Liver (tissue), 3 donors: ENCODE measurements at regions not wholly inside any gene's neighbourhood (a gene's known extent, or its start where the extent isn't known, plus 50 kb on each side); places are given as distances from the start of the nearest gene placed in this dataset.

Experiments used
- GABPA ChIP-seq, 2 donors: IDR thresholded peaks in 1 of 2; conservative IDR thresholded peaks in 1 of 2; 2 replicates each; pipeline ENCODE4 v1.6.1; 2016; ENCODE audit warnings: antibody characterized with exemption in 2 of 2, mild to moderate bottlenecking in 1 of 2, moderate library complexity in 1 of 2
- TAF1 ChIP-seq: conservative IDR thresholded peaks from 2 replicates; pipeline ENCODE4 v1.6.1; 2016; ENCODE audit warnings: antibody characterized with exemption, mild to moderate bottlenecking
- YY1 ChIP-seq: IDR thresholded peaks from 2 replicates; pipeline ENCODE4 v1.6.1; 2016; ENCODE audit warnings: antibody characterized with exemption, mild to moderate bottlenecking
- TF ChIP-seq, protein P1 (sequence below): fragments of 150-350 bp; IDR thresholded peaks from 2 replicates; pipeline ENCODE4 v1.5.1; 2017; ENCODE audit warnings: improper control_type of control experiment, low read depth, low read length; ENCODE audit not compliant: missing input control
- TF ChIP-seq, protein P2 (sequence below): IDR thresholded peaks from 2 replicates; pipeline ENCODE4 v1.6.1; 2016; ENCODE audit warnings: antibody characterized with exemption
- TF ChIP-seq, protein P3 (sequence below): IDR thresholded peaks from 2 replicates; pipeline ENCODE4 v1.6.1; 2016; ENCODE audit warnings: antibody characterized with exemption, mild to moderate bottlenecking
- donor health status: healthy.
- donor health status: healthy.

DNA sequence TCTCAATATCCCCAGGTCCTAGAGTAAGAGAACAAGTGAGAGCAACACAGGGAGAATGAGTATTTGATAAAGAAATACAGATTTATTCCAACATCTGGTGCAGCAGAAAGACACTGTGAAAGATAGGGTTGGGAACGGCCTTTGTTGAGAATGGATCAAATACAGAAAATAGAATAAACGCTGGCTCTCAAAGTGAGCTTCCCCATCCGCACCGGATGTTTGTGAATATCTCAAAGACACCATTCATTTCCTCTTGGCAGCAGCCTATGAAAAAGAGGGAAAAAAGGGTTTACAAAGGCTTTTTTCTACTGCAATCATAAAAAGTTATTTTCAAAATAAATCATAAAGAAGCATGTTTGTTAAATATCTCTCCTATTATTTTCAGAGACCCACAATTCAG lies 279.3 kb downstream of the CASP12 start:
- TF ChIP-seq, protein P1, sequence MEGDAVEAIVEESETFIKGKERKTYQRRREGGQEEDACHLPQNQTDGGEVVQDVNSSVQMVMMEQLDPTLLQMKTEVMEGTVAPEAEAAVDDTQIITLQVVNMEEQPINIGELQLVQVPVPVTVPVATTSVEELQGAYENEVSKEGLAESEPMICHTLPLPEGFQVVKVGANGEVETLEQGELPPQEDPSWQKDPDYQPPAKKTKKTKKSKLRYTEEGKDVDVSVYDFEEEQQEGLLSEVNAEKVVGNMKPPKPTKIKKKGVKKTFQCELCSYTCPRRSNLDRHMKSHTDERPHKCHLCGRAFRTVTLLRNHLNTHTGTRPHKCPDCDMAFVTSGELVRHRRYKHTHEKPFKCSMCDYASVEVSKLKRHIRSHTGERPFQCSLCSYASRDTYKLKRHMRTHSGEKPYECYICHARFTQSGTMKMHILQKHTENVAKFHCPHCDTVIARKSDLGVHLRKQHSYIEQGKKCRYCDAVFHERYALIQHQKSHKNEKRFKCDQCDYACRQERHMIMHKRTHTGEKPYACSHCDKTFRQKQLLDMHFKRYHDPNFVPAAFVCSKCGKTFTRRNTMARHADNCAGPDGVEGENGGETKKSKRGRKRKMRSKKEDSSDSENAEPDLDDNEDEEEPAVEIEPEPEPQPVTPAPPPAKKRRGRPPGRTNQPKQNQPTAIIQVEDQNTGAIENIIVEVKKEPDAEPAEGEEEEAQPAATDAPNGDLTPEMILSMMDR: no peak
- TF ChIP-seq, protein P2, sequence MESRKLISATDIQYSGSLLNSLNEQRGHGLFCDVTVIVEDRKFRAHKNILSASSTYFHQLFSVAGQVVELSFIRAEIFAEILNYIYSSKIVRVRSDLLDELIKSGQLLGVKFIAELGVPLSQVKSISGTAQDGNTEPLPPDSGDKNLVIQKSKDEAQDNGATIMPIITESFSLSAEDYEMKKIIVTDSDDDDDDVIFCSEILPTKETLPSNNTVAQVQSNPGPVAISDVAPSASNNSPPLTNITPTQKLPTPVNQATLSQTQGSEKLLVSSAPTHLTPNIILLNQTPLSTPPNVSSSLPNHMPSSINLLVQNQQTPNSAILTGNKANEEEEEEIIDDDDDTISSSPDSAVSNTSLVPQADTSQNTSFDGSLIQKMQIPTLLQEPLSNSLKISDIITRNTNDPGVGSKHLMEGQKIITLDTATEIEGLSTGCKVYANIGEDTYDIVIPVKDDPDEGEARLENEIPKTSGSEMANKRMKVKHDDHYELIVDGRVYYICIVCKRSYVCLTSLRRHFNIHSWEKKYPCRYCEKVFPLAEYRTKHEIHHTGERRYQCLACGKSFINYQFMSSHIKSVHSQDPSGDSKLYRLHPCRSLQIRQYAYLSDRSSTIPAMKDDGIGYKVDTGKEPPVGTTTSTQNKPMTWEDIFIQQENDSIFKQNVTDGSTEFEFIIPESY: no peak
- TF ChIP-seq, protein P3, sequence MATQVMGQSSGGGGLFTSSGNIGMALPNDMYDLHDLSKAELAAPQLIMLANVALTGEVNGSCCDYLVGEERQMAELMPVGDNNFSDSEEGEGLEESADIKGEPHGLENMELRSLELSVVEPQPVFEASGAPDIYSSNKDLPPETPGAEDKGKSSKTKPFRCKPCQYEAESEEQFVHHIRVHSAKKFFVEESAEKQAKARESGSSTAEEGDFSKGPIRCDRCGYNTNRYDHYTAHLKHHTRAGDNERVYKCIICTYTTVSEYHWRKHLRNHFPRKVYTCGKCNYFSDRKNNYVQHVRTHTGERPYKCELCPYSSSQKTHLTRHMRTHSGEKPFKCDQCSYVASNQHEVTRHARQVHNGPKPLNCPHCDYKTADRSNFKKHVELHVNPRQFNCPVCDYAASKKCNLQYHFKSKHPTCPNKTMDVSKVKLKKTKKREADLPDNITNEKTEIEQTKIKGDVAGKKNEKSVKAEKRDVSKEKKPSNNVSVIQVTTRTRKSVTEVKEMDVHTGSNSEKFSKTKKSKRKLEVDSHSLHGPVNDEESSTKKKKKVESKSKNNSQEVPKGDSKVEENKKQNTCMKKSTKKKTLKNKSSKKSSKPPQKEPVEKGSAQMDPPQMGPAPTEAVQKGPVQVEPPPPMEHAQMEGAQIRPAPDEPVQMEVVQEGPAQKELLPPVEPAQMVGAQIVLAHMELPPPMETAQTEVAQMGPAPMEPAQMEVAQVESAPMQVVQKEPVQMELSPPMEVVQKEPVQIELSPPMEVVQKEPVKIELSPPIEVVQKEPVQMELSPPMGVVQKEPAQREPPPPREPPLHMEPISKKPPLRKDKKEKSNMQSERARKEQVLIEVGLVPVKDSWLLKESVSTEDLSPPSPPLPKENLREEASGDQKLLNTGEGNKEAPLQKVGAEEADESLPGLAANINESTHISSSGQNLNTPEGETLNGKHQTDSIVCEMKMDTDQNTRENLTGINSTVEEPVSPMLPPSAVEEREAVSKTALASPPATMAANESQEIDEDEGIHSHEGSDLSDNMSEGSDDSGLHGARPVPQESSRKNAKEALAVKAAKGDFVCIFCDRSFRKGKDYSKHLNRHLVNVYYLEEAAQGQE: no peak
- no peak for TF ChIP-seq GABPA (IDR thresholded peaks at IDR 0.05 in 1 of 2, conservative IDR thresholded peaks at IDR 0.05 in 1 of 2)
- TF ChIP-seq TAF1: no peak
- no peak for TF ChIP-seq YY1
